ENCODE measurements at regions not wholly inside any gene's neighbourhood (a gene's known extent, or its start where the extent isn't known, plus 50 kb on each side); places are given as distances from the start of the nearest gene placed in this dataset.

DNA sequence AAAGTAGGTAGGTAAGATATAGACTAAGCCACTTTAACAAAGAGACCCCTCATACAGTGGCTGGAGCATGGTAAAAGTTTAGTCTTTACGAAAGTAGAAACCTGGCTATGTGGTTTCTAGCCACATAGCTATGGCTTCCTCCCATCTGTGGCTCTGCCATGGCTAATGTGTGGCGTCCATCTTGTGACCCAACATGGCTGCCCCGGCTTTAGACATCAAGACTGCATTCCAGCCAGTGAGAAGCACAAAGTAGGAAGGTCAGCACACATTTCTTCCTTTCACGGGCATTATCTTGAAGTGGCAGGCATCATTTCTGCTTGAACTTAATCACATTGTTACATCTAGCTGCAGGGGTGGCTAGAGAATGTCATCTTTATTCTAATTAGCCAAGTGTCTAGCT, 148.3 kb downstream of the TBX5 start:
- no peak overlapping the region for H3K4me3 ChIP-seq
- no peaks in the 10 kb centered on the region for H3K36me3 ChIP-seq
- DNase-seq (no peak), ATAC-seq (no peak), FAIRE-seq (no peak)
- intact Hi-C loops (cut with DNase I) = no loop called here
- TF ChIP-seq, protein P1, sequence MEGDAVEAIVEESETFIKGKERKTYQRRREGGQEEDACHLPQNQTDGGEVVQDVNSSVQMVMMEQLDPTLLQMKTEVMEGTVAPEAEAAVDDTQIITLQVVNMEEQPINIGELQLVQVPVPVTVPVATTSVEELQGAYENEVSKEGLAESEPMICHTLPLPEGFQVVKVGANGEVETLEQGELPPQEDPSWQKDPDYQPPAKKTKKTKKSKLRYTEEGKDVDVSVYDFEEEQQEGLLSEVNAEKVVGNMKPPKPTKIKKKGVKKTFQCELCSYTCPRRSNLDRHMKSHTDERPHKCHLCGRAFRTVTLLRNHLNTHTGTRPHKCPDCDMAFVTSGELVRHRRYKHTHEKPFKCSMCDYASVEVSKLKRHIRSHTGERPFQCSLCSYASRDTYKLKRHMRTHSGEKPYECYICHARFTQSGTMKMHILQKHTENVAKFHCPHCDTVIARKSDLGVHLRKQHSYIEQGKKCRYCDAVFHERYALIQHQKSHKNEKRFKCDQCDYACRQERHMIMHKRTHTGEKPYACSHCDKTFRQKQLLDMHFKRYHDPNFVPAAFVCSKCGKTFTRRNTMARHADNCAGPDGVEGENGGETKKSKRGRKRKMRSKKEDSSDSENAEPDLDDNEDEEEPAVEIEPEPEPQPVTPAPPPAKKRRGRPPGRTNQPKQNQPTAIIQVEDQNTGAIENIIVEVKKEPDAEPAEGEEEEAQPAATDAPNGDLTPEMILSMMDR (IDR thresholded peaks at IDR 0.05) = no peak
- H3K27ac ChIP-seq = no peak overlapping the region
- H3K27me3 ChIP-seq = peaks cover 0 to 10% (median 0%) of the 10 kb centered on the region in 4 donors
- H3K9me3 ChIP-seq = no peaks in the 10 kb centered on the region
- no peaks in the 10 kb centered on the region for H3K4me1 ChIP-seq
- 58 to 82% methylated on average over 4 of the region's 4 CpGs for WGBS, 2 donors

DNA sequence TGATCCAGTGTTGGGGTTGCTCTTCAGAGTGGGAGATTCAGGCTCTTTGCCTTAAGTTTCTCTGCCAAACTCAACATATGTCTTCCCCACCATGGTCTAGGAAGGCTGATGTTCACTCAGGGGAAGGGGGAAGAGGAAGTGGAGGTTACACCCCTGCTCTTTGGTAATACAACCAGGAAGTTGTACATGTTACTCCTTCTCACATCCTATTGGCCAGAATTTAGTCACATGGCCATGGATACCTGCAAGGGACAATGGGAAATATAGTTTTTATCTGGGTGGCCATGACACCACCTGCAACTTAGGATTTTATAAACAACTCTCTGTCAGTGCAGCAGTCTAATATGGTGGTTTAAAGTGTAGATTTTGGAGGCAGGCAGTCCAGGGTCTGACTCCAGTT, 150.9 kb downstream of the TBX5 start:
- DNase-seq (no peak), ATAC-seq (no peak), FAIRE-seq (no peak)
- no peaks in the 10 kb centered on the region for H3K4me1 ChIP-seq
- no peak overlapping the region for H3K4me3 ChIP-seq
- no peaks in the 10 kb centered on the region for H3K9me3 ChIP-seq
- TF ChIP-seq, protein P1 (IDR thresholded peaks at IDR 0.05) = no peak
- intact Hi-C loops (cut with DNase I) = no loop called here
- no peak overlapping the region for H3K27ac ChIP-seq
- H3K36me3 ChIP-seq = no peaks in the 10 kb centered on the region
- H3K27me3 ChIP-seq = peaks cover 0 to 10% (median 0%) of the 10 kb centered on the region in 4 donors

DNA sequence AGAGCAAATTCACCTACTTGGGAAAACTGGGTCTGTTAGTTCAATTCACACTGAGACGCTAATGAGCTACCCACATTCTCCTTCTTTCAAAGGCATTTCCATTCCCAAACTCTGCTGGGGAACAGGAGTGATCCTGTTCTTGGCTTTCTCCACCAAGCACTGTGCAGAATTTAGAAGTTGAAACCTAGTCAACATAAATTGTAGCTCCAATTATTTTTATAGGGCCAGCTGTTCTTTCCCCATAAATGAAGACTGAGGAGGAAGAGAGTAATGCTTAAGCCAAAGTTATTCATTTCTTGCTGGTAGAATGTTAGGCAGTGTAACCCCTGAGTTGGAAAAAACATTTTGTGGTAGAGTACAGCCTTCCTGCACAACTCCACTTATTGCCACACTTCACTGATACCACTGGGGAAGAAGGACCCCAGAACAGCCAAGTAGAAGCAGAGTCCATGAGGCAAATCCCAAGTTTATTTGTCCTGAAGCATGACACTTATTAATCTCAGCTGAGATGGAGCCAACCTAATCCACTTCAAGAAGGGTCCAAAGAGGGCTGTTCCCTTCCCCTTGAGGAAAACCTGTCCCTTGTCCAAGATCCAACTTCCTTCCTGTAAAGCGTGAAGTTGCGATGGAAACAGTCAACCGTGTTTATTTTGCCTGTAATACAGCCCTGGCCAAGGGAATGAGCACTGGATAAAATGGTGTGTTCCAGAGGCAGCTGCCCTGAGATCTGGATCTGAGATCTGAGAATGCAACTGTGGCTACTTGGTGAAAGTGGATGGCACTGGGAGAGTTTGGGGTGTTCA, 151.8 kb downstream of the TBX5 start:
- H3K4me3 ChIP-seq = no peak overlapping the region
- H3K36me3 ChIP-seq = no peaks in the 10 kb centered on the region
- no peaks in the 10 kb centered on the region for H3K4me1 ChIP-seq
- FAIRE-seq (no peak), DNase-seq (no peak), ATAC-seq (no peak)
- intact Hi-C loops (cut with DNase I) = no loop called here
- TF ChIP-seq, protein P1 (IDR thresholded peaks at IDR 0.05) = no peak
- 70 to 73% methylated on average over 4 of the region's 4 CpGs for WGBS, 2 donors
- no peaks in the 10 kb centered on the region for H3K9me3 ChIP-seq
- no peak overlapping the region for H3K27ac ChIP-seq
- peaks cover 0 to 10% (median 0%) of the 10 kb centered on the region in 4 donors for H3K27me3 ChIP-seq

DNA sequence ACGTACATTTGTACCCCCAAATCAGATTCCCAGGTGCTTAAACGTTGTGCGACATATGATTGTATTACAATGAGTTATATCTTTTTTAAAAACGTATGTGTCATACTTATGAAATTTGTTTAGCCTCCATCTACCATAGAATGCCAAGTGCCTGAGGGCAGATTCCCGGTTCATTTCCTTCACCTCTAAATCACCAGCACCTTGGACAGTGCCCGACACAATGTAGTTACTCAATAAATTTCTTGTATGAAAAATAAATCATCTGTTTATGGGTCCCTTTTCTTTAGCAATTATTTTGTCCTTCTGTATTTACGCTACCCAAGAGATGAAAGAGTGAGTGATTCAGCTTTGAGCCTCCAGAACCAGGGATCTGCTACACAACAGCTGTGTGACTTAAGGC, 157.4 kb downstream of the TBX5 start:
- no peak for ATAC-seq
- Histone ChIP-seq H3K27me3 (peaks cover 0 to 3% (median 0%) of the 10 kb centered on the region in 4 donors), H3K9me3 (no peaks in the 10 kb centered on the region), H3K36me3 (no peaks in the 10 kb centered on the region), H3K4me1 (no peaks in the 10 kb centered on the region), H3K4me3 (no peak overlapping the region), H3K27ac (no peak overlapping the region)
- intact Hi-C loops (cut with DNase I) = no loop called here
- no peak for FAIRE-seq
- WGBS, 2 donors = 62 to 75% methylated on average over 7 of the region's 7 CpGs
- DNase-seq = no peak
- TF ChIP-seq, protein P1 (IDR thresholded peaks at IDR 0.05) = no peak

DNA sequence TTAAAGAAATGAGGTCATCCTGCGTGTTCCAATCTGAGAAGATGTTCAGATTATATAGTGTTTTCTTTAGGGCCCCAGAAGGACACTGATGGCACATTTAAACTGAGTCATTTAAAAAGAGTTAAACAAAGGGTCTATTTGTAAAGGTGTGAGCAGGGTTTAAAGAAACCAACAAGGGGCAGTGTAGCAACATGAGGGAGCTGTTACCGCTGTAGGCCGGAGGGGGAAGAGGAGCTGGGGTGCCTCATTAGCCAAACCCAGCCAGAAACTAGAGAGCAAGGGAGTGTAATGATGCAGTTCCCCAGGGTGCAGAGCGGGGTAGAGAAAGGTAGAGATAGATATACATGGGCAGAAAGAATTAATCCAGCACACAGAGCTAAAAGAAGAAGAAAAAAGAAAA, 160.4 kb downstream of the TBX5 start:
- intact Hi-C loops (cut with DNase I) = no loop called here
- no peak for FAIRE-seq

More for the DNA sequence above, 160.4 kb downstream of the TBX5 start:
- TF ChIP-seq, protein P1 (IDR thresholded peaks at IDR 0.05) = no peak
- H3K36me3 ChIP-seq = no peaks in the 10 kb centered on the region
- no peak overlapping the region for H3K27ac ChIP-seq
- no peaks in the 10 kb centered on the region for H3K9me3 ChIP-seq
- no peak for DNase-seq
- no peaks in the 10 kb centered on the region for H3K27me3 ChIP-seq
- no peak for ATAC-seq
- WGBS, 2 donors = 28 to 43% methylated on average over 4 of the region's 4 CpGs
- no peaks in the 10 kb centered on the region for H3K4me1 ChIP-seq
- no peak overlapping the region for H3K4me3 ChIP-seq
